HG03064 (cell line): ENCODE measurements at regions not wholly inside any gene's neighbourhood (a gene's known extent, or its start where the extent isn't known, plus 50 kb on each side); places are given as distances from the start of the nearest gene placed in this dataset.
"Not testable (repeated sequence)": the region's sequence is repeated elsewhere in the genome, so short reads cannot be mapped to it uniquely, and the experiment has no call there.

Experiments
- ATAC-seq: cut with Tn5 transposase; IDR thresholded peaks from one replicate; pipeline ENCODE4 v1.9.1; 2021; ENCODE audit warnings: low read depth; ENCODE audit not compliant: unreplicated experiment

DNA sequence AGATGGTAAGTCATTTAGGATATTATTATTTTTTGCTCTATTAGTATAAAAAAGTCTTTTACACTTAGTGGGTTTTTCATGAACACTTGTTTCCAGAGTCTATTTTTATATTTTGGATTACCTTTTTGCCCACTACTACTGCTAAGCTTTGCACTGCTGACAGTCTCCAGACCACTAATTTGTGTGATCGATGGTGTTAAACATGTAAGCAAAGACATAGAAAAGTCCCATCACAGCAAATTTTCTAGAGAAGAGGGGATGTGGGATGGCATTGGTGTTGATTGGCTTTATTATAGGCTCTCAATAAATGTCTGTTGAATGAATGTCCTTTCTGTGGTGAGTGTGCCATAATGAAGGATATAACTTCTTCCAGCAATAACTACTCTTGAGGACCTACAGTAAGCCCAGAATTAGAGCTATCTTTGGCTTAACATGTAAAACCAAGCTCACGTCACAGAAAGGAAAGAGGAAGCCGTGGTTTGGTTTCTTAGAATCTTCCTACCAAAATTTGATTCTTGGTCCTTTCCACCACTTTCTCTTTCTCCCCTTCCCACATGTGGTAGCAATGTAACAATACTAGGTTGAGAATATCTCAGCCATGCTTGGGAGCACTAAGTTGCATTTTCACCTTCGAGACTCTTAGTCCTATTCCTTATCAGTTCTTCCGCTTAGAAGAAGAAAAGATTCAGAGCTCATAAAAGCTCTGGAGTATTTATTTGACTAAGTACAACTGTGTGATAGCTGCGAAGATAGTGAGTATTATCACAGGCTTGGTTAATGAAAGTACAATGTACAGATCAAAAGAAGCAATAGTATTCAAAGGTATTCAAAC is 90.6 kb upstream of the UMPS start:
- ATAC-seq = no peak

DNA sequence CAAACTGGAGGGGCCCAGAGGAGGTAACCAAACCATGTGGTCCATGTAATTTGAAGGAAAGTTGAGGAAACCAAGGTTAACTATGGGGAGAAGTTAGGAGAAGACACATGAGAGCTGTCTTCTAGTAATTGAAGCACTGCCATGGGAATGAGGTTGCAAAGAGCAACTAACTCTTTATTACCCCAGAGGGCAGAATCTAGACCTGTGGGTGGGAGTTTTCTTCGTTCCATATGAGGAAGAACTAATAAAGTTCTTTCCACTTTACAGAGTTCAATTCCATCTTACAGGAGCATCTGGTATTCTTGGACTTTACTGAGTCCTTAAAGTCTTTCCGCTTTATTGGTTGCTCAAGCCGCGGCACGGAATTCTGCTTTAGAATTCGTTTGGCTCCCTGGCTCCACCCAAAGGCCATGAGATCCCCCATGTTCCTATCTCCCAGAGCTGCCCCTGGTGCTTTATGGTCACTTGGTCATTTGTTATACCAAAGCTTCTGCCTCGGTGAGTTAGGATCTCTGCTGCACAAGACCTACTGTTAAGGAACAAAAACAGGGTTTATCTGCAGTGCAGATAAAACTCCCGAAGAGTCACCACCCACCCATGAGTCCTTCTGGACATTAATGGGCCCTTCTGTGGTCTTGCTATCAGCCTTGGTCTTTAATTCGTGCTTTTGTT is 89.5 kb upstream of the UMPS start:
- ATAC-seq = no peak

DNA sequence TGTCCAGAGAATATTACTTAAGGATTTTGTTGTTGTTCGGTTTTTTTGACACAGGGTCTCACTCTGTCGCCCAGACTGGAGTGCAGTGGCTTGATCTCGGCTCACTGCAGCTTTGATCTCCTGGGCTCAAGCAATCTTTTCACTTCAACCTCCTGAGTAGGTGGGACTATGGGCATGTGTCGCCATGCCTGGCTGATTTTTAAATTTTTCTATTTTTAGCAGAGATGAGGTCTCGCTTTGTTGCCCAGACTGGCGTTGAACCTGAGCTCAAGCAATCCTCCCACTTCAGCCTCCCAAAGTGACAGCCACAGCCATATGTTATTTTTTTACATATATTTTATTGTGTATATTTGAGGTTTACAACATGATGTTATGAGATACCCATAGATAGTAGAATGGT is 86.8 kb upstream of the UMPS start:
- ATAC-seq = no peak

DNA sequence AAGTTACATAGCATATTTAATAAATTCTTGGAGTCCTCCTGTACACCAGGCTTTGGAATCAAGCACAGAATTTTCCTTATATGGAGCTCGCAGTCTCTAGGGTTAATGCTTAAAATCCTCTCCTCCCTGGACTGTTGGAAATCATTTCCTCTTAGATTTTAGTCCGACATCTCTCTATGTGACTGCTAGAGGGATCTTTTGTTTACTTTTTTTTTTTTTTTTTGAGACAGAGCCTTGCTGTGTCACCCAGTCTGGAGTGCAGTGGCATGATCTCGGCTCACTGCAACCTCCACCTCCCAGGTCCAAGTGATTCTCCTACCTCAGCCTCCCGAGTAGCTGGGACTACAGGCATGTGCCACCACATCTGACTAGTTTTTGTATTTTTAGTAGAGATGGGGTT is 84.1 kb upstream of the UMPS start:
- ATAC-seq = not testable (repeated sequence)

DNA sequence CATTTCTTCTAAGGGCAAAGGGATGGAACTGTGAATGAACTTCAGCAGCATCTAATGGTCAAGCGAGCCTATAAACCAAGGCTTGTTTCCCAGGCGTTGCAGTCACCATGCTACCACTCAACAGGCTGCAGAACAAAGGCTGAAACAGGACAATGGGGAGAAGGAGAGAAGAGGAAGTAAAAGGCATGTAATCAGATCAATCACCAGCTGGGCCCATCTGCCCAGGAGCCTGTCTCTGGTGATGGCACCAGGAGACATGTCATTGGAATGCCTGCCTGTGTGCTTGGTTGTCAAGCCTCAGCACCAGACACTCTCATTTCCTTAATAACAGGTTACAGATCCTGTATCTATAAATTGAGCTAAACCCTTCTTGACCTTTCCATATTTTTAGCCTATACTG is 81.7 kb upstream of the UMPS start:
- ATAC-seq = no peak

DNA sequence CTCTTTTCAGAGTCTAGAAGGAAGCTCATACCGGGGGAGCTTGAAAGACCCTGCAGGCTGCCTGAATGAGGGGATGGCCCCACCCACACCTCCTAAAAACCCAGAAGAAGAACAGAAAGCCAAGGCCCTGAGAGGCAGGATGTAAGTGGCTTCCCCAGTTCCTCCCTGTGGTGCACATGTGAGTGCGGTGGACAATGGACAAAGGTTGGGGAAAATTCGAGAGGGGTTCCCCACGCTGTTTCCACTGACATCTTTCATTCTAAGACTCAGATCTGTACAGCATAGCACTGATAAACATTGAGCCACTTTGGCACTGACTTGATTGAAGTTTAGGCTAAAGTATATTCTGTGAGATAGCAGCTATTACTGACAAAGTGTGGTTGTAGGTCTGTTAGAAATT is 79.5 kb upstream of the UMPS start:
- no peak for ATAC-seq

DNA sequence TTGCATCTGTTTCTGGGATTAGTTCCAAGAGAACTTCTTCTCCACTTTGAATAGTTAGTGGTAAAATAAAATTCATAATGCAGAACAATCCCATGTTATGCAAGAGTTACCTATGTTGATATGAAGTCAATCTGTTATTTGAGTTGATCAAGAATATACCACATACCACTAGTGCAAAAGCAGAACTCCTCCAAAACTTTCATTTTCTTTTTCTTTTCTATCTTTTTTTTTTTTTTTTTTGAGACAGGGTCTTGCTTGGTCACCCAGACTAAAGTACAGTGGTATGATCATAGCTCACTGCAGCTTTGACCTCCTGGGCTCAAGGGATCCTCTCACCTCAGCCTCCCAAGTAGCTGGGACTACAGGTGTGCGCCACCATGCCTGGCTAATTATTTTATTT is 78.8 kb upstream of the UMPS start:
- not testable (repeated sequence) for ATAC-seq

DNA sequence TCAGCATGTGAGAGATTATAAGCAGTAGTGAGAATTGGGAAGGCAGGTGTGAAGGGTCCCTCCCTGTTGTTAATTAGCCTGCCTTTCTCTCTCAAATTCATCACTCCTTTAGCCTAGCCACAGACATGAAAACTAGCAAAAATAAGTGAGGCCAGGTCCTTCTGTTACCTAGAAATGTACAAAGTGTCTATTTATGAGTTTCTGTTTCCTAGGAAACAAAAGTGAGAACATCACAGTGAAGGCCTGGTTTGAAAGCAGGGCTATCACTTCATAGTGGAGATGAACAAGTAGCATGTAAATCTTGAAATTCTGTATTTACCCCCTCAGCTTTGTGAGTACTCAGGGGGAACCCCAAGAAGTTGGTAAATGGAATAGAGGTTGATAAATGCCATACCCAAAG is 78.2 kb upstream of the UMPS start:
- no peak for ATAC-seq

DNA sequence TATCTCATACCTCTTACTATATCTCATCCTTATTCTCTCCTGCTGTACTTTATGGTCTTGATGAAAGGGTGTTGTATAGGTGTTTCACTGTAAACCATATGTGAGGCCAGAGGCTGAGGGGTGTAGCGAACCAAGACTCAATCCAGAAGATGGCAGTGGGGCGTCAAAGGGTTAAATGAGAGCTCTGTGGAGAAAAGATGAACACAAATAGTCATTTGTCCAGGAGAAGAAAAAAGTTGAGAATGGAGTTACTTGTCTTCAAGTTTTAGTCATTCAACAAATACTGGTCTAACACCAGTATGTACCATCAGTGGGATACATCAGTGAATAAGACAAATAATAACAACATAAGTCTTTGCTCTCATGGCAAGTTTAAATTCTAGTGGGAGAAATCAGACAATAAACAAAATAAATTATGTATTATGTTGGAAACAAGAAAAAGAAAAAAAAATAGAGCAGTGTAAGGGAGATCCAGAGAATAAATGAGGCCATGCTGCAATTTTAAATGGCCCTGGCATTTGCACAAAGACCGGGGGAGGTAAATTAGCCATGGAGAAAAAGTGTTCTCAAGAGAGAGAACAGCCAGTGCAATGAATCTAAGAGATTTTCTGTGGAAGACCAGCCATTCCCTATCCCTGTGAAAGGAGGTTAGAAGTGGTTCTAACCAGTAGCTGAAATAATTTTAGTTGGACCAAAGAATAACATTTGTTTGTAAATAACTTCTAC is 77.0 kb upstream of the UMPS start:
- ATAC-seq = no peak

DNA sequence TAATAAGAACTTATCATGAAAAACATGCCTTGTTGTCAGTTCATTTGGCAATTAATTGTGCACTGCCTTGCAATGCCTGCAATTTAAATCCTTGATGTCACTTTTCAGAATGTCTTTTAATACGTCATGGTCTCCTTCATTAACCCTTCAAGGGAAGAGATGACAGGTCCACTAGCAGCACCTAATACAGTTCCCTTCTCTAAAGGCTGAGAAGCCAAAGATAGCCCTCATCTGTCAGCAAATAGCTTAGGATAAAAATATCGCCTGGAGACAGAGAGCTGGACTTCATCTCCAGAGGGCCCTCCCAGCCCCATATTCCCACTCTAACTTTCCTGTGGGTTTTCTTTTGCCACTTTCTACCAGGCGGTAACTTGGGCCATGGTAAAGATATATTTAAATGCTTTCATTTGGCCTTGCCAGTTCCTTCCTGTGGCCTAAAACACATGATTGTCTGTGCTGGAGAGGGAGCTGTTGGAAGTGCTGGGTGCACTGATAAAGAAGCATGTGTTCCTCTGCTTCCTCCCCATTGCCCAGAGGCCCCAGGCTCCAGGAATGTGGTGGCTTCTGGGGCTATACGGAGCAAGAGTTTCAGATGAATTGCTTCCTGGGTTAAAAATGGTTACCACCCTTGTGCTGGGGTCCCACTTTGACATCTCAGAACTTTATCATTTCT is 76.3 kb upstream of the UMPS start:
- no peak for ATAC-seq

DNA sequence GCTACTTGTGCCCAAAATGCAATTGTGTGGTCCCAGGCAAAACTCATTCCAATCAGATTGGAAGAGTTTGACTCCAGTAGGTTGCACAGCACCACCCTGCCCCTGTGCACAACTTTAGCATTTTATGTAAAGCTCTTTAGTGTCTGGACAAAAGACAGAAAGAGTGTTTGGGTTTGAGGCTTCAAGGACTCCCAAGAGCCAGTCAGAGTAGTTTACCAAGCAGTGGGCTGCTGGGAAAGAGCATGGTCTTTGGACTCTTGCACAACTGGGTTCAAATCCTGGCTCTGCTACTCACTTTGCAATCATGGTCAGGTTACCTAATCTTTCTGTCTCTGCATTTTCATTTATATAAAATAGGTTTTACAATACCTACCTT is 75.8 kb upstream of the UMPS start:
- ATAC-seq = no peak

DNA sequence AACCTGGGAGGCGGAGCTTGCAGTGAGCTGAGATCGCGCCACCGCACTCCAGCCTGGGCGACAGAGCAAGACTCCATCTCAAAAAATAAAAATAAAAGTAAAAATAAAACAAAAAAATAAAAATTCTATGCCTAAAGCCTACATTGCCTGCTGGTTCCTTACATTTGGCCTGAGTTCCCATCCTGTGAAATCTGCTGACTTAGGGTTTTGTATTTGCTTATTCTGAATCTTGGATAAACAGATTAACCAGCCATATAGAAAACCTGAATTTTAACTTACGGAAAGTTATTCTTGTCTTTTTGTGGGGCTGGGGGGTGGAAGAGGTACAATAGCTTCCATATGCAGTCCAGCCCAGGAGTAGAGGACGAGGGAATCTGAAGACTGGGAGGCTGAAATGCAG is 73.7 kb upstream of the UMPS start:
- ATAC-seq = no peak

DNA sequence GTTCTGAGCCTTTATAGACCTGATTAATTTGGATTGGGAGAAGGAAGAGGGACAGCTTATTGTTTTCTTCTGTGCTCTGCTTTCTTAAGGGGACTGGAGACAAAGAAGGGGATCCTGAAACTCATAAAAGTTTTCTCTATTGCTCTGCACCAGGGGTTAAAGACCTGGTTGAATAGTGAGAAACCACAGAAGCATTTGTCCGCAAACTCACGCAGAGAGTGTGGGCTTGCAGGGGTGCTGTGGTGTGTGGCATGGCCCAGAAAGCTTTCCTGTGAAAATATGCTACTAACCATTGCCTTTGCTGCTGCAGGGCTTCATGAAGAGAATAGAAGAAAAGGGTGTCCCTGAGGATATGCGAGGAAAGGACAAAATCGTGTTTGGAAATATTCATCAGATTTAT is 73.1 kb upstream of the UMPS start:
- ATAC-seq = no peak

DNA sequence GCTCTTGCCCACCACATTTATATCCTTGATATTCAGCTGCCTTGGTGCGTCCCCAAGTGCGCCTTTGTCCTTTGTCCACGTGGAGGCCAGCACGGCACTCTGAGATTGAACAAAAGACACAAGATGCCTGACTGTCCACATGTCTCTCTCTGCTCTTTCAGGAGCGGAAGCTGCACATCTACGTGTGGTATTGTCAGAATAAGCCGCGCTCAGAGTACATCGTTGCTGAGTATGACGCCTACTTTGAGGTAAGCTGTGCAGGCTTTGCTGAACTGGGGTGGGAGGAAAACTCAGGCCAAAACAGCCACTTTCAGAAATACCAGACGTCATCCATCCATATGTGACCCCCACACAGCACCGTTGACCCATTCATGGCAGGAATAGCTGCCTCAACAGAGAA is 72.0 kb upstream of the UMPS start:
- no peak for ATAC-seq

DNA sequence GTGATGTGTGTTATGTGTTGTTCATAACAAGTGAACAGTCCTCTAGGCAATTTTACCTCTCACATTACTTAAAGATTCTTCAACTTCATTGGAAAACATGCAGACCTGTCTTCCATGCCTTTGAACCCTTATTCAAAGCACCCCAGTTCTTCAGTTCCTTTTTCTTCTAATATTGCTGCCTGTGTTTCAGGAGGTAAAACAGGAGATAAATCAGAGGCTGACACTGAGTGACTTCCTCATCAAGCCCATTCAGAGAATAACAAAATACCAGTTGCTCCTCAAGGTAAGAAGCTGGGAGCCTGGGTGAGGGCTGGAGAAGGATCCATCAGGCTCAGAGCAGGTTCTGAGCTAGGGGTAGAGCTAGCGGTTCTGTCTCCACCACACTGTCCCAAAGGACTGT is 71.1 kb upstream of the UMPS start:
- no peak for ATAC-seq

DNA sequence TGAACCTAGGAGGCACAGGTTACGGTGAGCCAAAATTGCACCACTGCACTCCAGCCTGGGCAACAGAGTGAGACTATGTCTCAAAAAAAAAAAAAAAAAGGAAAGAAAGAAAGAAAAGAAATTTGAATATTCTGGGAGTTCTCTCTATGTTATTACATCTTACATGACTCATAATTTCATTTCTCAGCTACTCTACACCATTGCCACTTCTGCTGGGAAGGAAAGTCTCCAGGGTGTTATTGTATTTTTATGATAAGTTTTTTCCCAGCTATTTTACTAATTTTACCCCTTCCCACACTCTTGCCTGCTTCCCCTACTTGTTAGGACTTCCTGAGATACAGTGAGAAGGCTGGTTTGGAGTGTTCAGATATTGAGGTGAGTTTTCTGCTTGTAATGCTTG is 69.7 kb upstream of the UMPS start:
- no peak for ATAC-seq

DNA sequence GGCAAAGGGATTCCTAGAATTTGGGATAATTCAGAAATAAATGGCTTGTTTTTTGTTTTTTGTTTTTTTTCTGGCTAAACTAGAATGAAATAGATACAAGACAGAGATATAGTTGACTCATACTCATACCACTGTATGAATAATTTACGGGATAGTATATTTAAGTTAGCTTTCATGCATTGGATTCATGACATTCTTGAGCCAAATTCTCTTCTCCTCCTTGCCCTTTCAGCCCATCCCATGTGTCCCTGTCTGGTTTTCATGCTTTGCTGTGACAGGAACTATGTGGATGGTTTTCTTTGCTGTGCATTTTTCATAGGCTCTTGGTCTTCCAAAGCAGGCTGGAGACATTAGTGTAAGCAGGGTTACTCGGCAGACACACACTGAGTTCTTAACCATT is 66.6 kb upstream of the UMPS start:
- ATAC-seq = no peak

DNA sequence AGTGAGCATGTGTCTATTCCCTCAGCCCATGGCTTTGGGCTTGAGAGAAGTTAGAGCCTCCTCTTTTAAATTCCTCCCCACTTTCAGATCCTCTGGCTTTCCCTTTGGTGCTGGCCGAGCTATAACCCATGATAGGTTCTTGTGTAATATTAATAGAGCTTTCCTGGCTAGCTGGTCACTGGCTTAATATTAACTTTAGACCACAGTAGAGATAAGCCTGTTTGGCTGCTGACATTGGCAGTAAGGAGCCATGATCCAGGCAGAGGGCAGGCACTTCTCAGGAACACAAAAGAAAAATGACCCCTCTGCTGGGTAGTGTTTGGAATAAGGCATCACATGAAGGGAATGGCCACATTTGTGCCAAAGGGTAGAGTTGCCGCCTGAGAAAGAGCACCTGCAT is 65.4 kb upstream of the UMPS start:
- no peak for ATAC-seq

DNA sequence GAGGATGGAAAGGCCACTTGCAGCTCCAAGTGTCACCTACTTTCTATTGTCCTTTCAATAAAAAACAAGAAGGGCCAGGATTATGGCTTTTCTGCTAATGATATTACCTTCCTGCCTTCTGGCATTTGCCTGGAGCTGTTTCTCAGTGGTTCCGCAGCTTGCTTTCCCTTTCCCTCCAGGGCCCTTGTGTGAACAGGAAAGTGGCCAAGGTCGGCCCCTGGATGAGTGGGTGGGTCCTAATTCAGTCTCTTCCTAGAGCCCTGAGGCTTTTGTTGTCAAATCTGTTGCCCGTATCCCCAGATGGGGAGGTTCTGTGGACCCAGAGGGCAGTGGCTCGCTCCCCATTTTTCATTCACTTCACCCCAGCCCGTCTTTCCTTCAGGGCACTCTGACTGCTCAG is 64.2 kb upstream of the UMPS start:
- ATAC-seq = no peak

DNA sequence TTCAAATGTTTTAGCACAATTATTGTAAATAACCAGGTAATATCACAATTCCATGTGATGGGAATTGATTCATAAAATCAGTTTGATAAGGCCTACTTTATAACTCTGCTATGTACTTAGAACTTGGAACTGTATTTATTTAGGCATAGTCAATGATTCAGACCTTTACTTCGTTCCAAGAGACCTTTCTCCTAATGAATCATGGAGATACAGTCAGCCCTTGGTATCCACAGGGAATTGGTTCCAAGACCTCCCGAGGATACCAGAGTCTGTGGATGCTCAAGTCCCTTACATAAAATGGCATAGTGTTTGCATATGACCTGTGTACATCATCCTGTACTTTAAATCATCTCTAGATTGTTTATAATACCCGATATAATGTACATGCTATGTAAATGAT is 60.8 kb upstream of the UMPS start:
- ATAC-seq = no peak

DNA sequence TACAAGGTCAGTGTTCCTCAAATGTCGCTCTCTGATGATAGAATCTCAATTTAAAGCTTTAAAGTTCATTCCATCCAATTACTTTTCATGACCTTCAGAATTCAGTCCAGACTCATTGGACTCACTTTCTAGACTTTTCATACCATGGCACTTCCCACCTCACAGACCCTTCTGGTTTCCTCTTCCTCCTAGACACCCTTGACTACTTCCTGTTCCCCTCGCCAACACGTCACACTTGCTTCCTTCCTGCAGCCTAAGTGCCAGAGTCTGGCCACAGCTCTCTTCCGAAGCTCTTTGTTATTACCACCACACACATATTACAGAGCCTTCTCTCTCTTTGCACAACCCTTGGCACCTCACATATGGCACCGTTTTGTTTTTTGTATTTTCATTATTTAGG is 59.1 kb upstream of the UMPS start:
- ATAC-seq = no peak
